Middle frontal gyrus (tissue), 1 donor: ENCODE measurements at regions not wholly inside any gene's neighbourhood (a gene's known extent, or its start where the extent isn't known, plus 50 kb on each side); places are given as distances from the start of the nearest gene placed in this dataset.
"Not testable (repeated sequence)": the region's sequence is repeated elsewhere in the genome, so short reads cannot be mapped to it uniquely, and the experiment has no call there.

Experiments
- DNase-seq: peaks from one replicate; pipeline ENCODE4 v3.0.0-alpha.2; 2015; ENCODE audit warnings: low spot score; ENCODE audit errors: extremely low spot score

- no peak for DNase-seq
Observed at GRCh38 chr20:54774426-54774825, 299.0 kb downstream of the DOK5 start.

- DNase-seq, result no peak
Observed at GRCh38 chr20:54773643-54774000, 298.2 kb downstream of the DOK5 start.

GRCh38 chr20:54772893-54773642, 297.7 kb downstream of the DOK5 start:
- no peak for DNase-seq

GRCh38 chr20:54766483-54766882, 291.1 kb downstream of the DOK5 start:
- DNase-seq, result no peak

GRCh38 chr20:54763366-54763765, 288.0 kb downstream of the DOK5 start:
- DNase-seq, result no peak

- no peak for DNase-seq
Observed at GRCh38 chr20:54759589-54759988, 284.2 kb downstream of the DOK5 start.

GRCh38 chr20:54746796-54747195, 271.4 kb downstream of the DOK5 start:
- DNase-seq, result no peak

- DNase-seq, result no peak
Observed at GRCh38 chr20:54745780-54746179, 270.4 kb downstream of the DOK5 start.

GRCh38 chr20:54744097-54744496, 268.7 kb downstream of the DOK5 start:
- no peak for DNase-seq

- no peak for DNase-seq
Observed at GRCh38 chr20:54742193-54742592, 266.8 kb downstream of the DOK5 start.

- no peak for DNase-seq
Observed at GRCh38 chr20:54736421-54736820, 261.0 kb downstream of the DOK5 start.

GRCh38 chr20:54733687-54734086, 258.3 kb downstream of the DOK5 start:
- no peak for DNase-seq

GRCh38 chr20:54727490-54727889, 252.1 kb downstream of the DOK5 start:
- DNase-seq, result no peak

- no peak for DNase-seq
Observed at GRCh38 chr20:54726687-54727300, 251.4 kb downstream of the DOK5 start.

- not testable (repeated sequence) for DNase-seq
Observed at GRCh38 chr20:54725266-54725665, 249.9 kb downstream of the DOK5 start.

GRCh38 chr20:54723723-54724122, 248.3 kb downstream of the DOK5 start:
- no peak for DNase-seq

GRCh38 chr20:54717983-54718382, 242.6 kb downstream of the DOK5 start:
- DNase-seq, result no peak

- DNase-seq, result no peak
Observed at GRCh38 chr20:54716790-54717189, 241.4 kb downstream of the DOK5 start.

- DNase-seq, result no peak
Observed at GRCh38 chr20:54716174-54716747, 240.9 kb downstream of the DOK5 start.

GRCh38 chr20:54714817-54715216, 239.4 kb downstream of the DOK5 start:
- DNase-seq, result no peak

- no peak for DNase-seq
Observed at GRCh38 chr20:54713727-54714126, 238.3 kb downstream of the DOK5 start.

- no peak for DNase-seq
Observed at GRCh38 chr20:54711071-54711470, 235.7 kb downstream of the DOK5 start.

- no peak for DNase-seq
Observed at GRCh38 chr20:54710341-54710740, 234.9 kb downstream of the DOK5 start.
